GM19324 (cell line): ENCODE measurements at regions not wholly inside any gene's neighbourhood (a gene's known extent, or its start where the extent isn't known, plus 50 kb on each side); places are given as distances from the start of the nearest gene placed in this dataset.
"Not testable (repeated sequence)": the region's sequence is repeated elsewhere in the genome, so short reads cannot be mapped to it uniquely, and the experiment has no call there.

Experiments
- ATAC-seq: cut with Tn5 transposase; IDR thresholded peaks from one replicate; pipeline ENCODE4 v1.9.1; 2021; ENCODE audit warnings: mild to moderate bottlenecking, moderate library complexity; ENCODE audit not compliant: unreplicated experiment, low FRiP score

DNA sequence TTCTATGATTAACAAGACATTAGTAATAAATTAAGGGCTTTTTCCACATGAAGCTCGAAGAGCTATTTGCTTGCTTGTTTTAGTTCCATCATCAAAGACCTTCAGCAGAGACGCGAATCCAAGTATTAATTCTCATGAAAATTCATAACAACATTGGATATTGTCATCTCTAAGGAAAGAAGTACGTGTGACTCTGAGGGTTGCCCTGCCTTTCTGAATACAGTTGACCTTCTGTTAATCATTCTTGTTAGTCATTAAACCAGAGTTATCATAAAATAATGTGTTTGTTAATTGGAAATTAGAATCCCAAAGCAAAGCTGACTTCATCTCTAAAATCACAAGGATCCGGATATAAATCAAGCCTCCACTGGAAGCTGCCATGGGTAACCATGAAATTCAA, 222.5 kb downstream of the ZNF608 start:
- no peak for ATAC-seq

DNA sequence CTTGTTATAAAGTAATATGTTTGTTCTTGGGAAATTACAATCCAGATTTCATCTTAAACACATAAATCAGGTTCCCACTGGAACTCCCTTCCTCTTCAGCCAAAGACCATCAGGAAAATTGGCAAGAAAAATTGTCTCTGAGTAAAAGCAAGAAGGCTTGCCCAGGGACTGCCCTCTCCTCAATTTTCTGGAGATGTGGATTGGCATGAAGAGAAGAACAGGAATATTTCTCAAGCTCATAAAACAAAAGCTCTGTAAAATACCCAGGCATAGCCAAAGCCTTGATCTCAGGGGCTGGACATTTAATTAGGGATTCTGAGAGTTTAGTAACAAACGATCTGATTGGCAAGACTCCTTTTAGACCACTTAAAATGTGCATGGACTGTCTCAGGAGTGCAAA, 223.4 kb downstream of the ZNF608 start:
- no peak for ATAC-seq

DNA sequence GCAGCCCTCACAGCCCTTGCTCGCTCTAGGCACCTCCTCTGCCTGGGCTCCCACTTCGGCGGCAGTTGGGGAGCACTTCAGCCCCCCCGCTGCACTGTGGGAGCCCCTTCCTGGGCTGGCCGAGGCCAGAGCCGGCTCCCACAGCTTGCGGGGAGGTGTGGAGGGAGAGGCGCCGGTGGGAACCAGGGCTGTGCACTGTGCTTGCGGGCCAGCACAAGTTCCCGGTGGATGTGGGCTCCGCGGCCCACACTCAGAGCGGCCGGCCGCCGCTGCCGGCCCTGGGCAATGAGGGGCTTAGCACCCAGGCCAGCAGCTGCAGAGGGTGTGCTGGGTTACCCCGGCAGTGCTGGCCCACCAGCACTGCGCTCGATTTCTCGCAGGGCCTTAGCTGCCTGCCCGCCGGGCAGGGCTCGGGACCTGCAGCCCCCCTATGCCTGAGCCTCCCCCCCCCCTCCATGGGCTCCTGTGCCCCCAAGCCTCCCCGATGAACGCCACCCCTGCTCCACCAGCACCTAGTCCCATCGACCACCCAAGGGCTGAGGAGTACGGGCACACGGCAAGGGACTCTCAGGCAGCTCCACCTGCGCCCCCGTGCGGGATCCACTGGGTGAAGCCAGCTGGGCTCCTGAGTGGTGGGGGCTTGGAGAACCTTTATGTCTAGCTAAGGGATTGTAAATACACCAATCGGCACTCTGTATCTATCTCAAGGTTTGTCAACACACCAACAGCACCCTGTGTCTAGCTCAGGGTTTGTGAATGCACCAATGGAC, 224.8 kb downstream of the ZNF608 start:
- no peak for ATAC-seq

DNA sequence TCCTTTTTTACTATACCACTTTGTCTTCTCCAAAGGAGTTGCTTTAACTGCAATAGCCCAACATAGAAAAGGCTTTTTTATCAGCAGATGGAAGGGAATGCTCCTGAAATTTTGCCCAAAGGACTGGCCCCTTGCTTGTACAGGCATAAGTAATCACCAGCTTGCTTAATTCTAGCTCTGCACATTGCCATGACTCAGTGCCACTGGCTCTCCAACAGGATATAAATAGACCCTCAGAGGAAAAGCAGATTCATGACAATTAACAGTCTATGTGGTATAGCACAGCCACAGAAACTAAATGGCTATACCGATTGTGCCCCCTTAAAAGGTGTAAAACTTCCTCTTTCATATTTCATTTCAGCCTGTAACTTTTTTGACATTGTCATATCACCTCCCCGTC, 227.0 kb downstream of the ZNF608 start:
- peak; percentile 62 for ATAC-seq

DNA sequence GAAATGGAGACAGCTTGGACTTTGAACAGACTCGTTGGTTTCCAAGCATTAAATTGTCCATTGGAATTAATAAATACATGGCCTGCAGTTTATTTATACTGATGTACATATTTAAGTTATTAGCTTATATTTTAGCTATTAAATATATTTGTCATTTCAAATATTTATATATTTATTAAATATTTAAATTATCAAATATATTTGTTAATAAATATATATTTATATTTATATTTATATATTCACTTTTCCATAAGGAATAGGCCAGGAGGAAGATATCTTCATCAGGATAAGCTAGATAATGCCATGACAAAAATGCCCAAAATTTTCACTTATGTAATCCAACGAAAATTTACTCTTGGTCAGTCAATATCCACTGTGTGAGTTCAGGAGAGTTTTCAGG, 229.9 kb downstream of the ZNF608 start:
- ATAC-seq = no peak

DNA sequence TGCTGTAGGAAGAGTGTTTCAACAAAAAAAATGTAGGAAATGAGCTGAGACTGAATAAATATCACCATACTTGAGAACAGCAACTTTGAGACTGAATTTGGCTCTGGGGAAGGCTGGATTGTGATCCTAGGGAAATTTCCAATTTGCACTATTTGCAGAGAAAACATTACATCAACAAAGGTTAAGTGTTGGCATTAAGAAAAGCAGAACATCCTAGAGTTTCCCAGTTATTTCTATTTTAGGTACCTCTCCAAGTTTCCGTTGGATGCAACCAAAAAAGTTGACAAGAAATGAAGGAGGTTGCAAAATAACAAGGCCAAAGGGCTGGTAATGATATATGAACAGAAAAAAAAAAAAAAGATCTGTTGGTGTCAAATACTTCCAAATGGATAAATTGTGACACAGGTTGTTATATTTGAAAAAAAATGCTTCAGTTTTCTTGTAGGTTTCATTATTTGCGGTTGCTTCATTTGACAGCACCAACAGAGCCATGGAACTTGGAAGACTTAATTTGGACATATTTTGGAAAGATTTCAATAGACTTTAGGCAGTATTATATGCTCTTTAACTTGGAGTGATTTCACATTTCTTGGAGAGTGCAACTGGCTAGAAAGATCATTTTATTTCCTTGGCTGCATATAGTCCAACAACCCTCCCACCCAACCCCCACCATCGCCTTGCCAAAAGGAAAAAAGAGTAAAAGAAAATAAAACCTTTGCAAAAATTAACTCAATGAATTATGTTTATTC, 230.8 kb downstream of the ZNF608 start:
- no peak for ATAC-seq

DNA sequence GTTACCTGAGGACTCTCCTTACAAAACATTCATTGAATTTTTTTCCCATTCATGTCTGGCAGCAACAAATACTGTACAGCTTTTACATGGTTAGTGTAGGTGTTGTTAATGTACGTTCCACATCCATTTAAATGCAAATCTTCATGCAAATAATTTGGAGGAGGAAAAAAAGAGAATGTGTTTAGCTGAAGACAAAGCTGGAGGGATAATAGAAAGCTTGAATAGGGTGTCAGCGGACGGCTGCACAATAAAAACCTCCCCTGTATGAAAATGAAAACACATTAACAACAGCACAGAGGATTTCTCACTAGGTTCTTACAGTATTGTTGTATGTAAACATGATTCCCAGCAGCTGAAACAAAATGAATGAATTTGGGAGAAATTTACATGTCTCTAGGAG, 231.5 kb downstream of the ZNF608 start:
- no peak for ATAC-seq

DNA sequence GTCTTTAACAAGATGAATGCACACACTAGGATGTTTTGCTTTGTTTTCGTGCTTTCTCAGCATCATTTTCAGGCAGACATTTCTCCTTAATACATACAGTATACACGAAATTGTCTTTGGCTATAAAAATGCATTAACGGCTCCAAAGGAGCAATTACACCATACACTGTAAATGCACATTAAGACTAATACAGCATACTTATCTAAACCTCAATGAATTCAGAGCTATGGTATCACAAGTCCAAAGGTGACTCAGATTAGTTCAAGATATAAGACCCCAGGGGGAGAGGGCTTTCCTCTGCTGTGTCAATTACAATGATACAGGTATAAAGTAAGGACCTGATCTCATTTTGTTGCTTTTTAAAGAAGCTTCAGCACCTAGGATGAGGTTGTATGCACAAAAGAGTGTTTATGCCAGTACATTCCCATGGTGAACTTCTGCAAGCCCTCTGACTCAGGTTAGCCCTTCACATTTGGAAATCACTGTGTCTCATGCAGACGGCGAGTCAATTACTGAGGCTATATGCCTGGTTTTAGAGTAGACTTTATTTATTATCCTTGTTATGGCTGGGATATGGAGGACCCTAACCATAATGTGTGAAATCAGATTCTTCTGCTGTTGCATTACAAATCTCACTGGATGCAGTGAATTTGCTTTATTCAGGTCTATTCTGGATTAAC, 233.3 kb downstream of the ZNF608 start:
- no peak for ATAC-seq

DNA sequence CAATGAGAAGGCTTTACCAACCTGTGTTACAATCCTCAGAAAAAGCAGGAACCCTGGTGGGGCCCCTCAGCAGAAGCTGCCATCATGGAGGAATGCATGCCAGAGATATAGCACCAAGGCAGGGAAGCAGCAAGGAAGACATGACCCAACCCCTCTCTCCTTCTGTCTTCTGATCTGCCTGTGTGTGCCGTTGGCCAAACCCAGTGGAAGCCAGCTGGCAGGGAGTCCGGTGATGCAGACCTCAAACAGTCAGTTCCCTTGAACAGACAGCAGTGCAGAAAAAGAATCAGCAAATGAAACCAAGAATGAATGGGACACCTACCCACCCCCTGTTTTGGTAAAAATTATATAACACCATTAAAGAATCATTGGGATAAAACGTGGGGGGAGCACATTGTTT, 234.2 kb downstream of the ZNF608 start:
- no peak for ATAC-seq

DNA sequence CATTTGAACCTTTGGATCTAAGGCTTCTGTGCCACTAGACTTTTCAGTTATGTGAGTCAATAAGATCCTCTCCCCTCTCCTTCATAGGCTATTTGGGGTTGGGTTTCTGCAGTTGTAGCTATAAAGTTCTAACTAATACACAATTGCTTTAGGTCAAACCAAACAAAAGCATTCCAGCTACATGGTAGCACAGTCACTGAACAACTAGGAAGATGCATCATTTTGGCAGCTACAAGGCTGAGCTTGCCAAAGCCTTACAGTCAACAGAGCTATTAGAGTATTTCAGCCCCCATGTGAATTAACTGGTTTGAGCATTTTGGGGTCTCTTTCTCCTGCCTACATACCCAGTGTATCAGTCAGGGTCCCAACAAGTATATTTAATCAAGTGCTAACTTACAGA, 234.6 kb downstream of the ZNF608 start:
- ATAC-seq = no peak

DNA sequence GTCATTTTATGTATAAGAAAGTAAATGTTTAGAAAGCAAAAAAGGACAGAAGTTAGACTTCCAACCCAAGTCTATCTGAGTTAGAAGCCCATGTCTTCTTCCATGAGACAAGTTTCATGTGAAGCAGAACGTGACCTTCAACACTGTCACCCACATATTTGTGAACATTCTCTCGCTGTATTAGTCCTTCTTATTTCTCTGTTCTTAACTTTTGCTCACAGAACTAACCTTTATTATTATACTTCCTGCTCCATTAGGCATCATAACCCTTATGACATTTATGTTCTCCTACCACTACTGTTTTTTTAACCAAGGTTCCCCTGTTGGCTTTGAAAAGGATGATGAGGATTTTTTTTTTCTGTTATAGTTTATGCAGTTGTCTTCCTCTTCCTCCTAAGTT, 238.8 kb downstream of the ZNF608 start:
- no peak for ATAC-seq

DNA sequence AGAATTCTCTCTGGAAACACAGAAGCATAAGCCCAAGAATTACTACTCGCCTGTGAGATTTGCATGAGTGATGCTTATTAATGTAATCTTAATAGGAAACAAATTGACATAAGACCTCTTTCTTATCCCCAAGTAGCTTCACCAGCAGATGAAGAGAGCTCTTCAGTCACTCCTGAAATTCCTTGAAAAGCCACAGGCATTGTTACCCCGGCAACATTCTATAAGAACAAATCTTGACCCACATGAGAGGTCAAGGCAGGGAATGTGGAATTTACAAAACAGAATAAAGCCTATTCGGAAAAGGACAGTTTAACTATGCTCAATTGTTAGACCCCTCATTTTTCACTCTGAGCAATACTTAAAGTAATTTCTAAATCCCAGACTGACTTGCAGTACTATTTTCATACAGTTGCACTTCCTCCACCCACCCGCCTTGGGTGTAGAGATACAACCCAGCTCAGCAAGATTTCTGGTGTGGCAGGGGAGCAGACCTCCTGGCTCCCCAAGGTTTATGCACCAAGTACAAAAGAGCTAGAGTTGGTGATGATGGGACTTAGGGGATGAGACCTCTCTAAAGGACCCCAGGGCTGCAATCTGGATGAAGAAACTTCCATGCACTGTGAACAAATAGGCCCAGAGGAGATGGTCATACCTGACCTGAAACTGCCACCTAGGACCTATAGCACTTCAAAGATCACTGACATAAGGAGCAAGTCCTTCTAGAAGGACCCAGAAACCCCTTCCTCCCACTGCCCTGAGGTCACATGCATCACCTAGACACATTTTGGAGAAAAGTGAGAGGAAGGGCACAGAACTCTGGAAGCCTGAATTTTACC, 242.1 kb downstream of the ZNF608 start:
- ATAC-seq = peak; percentile 71

DNA sequence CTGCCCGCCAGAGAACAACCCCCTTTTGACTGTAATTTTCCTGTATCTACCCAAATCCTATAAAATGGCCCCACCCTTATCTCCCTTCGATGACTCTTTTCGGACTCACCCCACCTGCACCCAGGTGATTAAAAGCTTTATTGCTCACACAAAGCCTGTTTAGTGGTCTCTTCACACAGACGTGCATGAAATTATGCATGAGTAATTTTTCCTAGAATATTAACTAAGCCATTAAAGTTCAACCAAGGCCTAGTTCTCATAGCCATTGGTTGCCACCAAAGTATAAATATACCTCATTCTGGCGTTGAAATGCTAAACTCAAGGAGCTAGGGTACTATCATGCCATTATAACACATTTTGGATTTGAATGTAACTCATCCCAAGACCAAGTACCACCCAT, 243.9 kb downstream of the ZNF608 start:
- ATAC-seq = no peak

DNA sequence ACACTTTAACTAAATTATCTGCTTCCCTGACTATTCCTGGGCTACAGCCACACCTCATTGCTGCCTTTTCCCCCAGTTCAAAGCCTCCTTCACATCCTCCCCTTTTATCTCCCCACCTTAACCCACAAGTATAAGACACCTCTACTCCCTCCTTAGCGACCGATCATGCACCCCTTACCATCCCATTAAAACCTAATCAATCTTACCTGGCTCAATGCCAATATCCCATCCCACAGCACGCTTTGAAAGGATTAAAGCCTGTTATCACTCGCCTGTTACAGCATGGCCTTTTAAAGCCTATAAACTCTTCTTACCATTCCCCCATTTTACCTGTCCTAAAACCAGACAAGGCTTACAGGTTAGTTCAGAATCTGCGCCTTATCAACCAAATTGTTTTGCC, 246.6 kb downstream of the ZNF608 start:
- not testable (repeated sequence) for ATAC-seq

DNA sequence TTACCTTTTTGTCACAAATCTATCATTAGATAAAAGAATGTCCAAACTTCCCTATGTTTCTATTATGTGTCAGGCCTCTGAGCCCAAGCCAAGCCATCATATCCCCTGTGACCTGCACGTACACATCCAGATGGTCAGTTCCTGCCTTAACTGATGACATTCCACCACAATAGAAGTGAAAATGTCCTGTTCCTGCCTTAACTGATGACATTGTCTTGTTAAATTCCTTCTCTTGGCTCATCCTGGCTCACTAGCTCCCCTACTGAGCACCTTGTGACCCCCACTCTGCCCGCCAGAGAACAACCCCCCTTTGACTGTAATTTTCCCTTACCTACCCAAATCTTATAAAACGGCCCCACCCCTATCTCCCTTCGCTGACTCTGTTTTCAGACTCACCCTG, 249.5 kb downstream of the ZNF608 start:
- ATAC-seq = not testable (repeated sequence)

DNA sequence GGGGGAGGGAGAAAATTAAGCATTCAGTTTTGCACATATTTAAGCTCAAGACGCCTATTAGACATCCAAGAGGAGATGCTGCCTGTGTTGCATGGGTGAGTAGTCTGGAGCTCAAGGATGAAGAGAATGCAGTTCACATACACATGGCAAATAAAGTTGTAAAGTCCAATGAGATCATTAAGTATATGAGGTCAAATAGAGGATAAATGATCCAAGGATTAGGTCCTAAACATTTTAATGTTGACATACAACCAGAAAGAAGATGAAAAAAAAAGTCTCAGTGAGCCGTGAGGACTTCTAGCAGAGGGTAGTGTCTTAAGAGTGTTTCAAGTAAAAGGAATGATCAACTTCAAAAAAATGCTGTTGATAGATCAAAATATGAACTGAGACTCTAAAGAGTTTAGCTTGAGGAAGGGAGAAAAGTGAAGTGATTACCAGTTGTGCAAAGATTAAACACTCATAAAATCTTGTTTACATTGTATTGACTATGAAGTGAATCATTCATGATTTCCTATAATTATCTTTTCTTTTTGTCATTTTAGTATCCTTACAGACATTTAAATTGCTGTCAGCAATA, 251.8 kb downstream of the ZNF608 start:
- ATAC-seq = no peak

DNA sequence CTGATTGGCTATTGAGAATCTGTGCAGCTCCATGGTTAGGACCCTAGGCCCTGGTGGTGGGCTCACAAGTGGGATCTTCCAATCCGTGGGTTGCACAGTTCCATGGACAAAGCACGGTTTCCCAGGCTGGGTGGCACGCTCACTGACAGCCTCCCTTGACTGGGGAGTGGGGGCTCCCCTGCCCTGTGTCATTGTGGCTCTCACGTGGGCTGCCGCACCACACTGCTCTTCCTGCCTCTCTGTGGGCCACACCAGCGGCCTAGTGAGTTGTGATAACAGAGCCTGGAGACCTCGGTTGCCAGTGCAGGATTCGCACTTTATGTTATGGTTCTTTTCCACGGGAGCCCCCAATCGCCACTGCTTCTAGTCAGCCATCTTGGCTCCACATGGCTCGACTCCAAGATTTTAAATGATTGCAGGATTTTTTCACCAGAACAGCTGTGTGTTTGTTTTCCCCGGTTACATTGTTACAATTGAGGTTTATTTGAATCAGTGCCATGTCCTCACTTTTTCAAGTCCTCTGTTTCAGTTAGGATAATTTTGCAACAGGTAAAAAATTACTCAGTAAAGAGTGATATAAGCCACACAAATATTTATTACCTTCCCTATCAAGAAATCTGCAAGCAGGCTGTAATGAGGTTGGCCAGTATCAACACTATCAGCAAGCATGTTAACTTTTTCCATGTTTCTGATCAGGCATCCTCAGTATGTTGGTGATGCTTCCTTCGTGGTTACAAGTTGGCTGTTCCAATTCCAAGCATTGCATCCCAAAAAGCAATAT, 253.8 kb downstream of the ZNF608 start:
- ATAC-seq = no peak

DNA sequence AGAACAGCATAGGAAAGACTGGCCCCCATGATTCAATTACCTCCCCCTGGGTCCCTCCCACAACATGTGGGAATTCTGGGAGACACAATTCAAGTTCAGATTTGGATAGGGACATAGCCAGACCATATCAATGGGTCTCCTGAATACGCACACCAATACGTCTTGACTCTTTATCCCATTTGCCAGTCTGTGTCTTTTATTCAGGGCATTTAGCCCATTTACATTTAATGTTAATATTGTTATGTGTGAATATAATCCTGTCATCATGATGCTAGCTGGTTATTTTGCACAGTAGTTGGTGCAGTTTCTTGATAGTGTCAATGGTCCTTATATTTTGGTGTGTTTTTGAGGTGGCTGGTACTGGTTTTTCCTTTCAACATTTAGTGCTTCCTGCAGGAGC, 256.1 kb downstream of the ZNF608 start:
- ATAC-seq = not testable (repeated sequence)

DNA sequence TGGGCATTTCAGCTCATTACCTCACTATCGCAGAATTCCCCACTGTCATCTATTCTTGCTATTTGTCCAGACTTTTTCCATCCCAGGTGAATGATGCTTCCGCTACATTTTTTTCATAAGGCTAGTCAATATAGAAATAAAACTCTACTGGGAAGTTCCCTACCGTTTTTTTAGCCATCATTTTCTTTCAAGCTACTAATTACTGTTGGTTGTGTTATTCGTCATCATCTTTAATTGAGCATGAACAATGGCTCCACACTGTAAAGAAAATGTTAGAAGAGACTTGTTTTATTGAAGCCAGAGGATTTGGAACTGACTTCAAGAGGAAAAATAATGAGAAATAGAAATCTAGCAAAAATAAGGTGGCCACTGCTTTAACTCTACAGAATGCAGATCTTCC, 265.0 kb downstream of the ZNF608 start:
- no peak for ATAC-seq

DNA sequence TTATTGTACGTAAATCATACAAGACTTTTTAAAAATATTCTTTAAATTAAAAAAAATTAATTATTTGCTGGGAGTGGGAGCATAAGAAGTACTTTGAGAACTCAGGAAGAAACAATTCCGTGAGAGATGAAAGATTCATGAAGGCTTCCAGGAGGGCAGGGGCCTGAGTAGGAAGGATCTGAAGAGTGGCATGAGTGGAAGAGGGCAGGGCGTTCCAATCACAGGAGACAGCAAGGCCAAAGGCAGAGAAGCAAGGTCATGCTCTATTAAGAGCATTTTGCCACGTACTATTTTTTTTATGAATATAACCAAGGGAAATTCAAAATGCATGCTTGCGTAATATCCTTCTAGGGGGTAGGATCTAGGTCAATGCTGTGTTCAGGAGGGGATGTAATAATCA, 265.5 kb downstream of the ZNF608 start:
- no peak for ATAC-seq
